ENCODE measurements at regions not wholly inside any gene's neighbourhood (a gene's known extent, or its start where the extent isn't known, plus 50 kb on each side); places are given as distances from the start of the nearest gene placed in this dataset.

DNA sequence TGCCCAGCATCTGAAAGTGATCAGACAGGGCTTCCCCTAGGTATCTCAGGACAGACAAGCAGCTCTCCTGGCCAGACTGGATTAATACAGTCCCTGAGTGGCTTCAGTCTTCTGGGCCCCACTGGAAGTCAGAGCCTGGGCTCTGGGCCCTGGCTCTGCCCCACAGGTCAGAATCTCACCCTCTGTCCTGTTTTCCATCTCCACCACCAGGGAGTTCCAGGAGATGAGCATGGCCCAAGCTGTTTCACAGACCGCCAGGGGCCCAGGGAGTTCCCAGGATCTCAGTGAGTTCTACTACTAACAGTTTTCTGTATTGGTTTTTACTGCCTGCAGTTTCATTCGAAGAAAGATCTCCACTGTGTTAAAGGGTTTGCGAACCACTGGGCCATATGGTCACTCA is 131.5 kb downstream of the MEX3B start:
- Histone ChIP-seq H3K79me1 (ENCODE audit: insufficient read depth, low read depth, low read length, poor library complexity, severe bottlenecking) (no peaks in the 10 kb centered on the region), H3K79me2 (ENCODE audit: insufficient read depth, low read length) (no peaks in the 10 kb centered on the region), H4K20me1 (ENCODE audit: control insufficient read depth, insufficient read depth, insufficient read length) (no peaks in the 10 kb centered on the region), H3K4ac (ENCODE audit: low read depth, low read length) (no peak overlapping the region), H3K27ac (ENCODE audit: insufficient read length, low read depth, low read length) (no peak overlapping the region), H3T11ph (ENCODE audit: low read length) (no peak overlapping the region), H3K23me2 (ENCODE audit: insufficient read length, low read depth, low read length, poor library complexity, severe bottlenecking) (no peaks in the 10 kb centered on the region), H2AFZ (ENCODE audit: low read length) (no peak overlapping the region), H2BK20ac (ENCODE audit: low read depth, low read length, poor library complexity, severe bottlenecking) (no peak overlapping the region), H2BK15ac (ENCODE audit: low read depth, low read length) (no peak overlapping the region), H2BK12ac (ENCODE audit: insufficient read length, low read depth, low read length) (no peak overlapping the region), H4K5ac (ENCODE audit: insufficient read length, low read depth, low read length) (no peak overlapping the region), H3K23ac (ENCODE audit: insufficient read length, low read depth, low read length) (no peak overlapping the region), H3K9me3 (ENCODE audit: control insufficient read depth, low read depth, low read length) (peaks cover under 1% of the 10 kb centered on the region), H3K14ac (ENCODE audit: insufficient read depth, low read length) (no peak overlapping the region), H2AK5ac (ENCODE audit: insufficient read length, low read length) (no peak overlapping the region), H4K8ac (replicated peaks; ENCODE audit: insufficient read length, low read depth, low read length) (no peak overlapping the region), H3K56ac (ENCODE audit: insufficient read length, low read depth, low read length) (no peak overlapping the region), H3K4me2 (ENCODE audit: insufficient read depth, insufficient read length, low read length) (no peak overlapping the region), H3K9ac (ENCODE audit: extremely low read depth, insufficient read length, low read length) (no peak overlapping the region), H4K91ac (ENCODE audit: insufficient read length, low read depth, low read length) (no peak overlapping the region), H2BK120ac (ENCODE audit: low read depth, low read length, poor library complexity, severe bottlenecking) (no peak overlapping the region), H3K18ac (ENCODE audit: insufficient read length, low read depth, low read length) (no peak overlapping the region), H3K27me3 (ENCODE audit: insufficient read depth, low read length) (no peaks in the 10 kb centered on the region), H2BK5ac (ENCODE audit: insufficient read length, low read length) (no peak overlapping the region), H3K4me1 (ENCODE audit: insufficient read depth, low read length) (no peaks in the 10 kb centered on the region)
- no peaks in the 10 kb centered on the region for H3K27me3 Mint-ChIP-seq (ENCODE audit: low read depth)
- no CpG with 5 or more reads among the region's 3 CpGs for WGBS (ENCODE audit: extremely low coverage, insufficient read length, low lambda C conversion rate)
- DNase-seq = no peak
- no peak overlapping the region for H3K27ac Mint-ChIP-seq
- H3K9me3 Mint-ChIP-seq = peaks cover 19% of the 10 kb centered on the region in 2 experiments
- H3K4me1 Mint-ChIP-seq = no peaks in the 10 kb centered on the region; a peak in 3 of 4 replicates
- H3K4me3 Mint-ChIP-seq = no peak overlapping the region
- peaks cover 12 to 19% (median 19%) of the 10 kb centered on the region in 3 experiments for H3K36me3 Mint-ChIP-seq (ENCODE audit: insufficient read depth in 1 of 3, low read depth in 3 of 3)
- TF ChIP-seq, protein P1, sequence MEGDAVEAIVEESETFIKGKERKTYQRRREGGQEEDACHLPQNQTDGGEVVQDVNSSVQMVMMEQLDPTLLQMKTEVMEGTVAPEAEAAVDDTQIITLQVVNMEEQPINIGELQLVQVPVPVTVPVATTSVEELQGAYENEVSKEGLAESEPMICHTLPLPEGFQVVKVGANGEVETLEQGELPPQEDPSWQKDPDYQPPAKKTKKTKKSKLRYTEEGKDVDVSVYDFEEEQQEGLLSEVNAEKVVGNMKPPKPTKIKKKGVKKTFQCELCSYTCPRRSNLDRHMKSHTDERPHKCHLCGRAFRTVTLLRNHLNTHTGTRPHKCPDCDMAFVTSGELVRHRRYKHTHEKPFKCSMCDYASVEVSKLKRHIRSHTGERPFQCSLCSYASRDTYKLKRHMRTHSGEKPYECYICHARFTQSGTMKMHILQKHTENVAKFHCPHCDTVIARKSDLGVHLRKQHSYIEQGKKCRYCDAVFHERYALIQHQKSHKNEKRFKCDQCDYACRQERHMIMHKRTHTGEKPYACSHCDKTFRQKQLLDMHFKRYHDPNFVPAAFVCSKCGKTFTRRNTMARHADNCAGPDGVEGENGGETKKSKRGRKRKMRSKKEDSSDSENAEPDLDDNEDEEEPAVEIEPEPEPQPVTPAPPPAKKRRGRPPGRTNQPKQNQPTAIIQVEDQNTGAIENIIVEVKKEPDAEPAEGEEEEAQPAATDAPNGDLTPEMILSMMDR (conservative IDR thresholded peaks at IDR 0.05) = no peak

All from H9 (cell line).